ENCODE measurements at regions not wholly inside any gene's neighbourhood (a gene's known extent, or its start where the extent isn't known, plus 50 kb on each side); places are given as distances from the start of the nearest gene placed in this dataset.

DNA sequence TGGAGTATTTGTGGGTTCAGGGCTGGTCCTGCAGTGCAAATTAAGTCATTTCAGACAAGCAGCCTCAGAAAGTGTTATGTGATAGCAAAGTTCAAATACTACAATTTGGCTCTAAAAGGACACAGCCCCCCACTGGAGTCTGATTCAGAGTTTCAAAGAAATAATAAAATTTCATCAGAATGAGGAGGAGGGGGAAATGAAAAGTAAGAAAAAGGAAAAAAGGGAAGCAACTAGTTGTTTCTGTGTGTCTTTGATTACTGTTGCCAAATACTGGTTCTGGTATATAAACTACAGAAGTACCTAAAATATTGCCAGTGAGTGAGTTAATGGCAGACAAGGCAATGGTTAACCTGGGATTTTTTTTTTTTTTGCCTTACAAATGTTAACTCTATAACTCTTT, 773.9 kb downstream of the BCL11A start (continued):
- TF ChIP-seq NR2C1 (IDR thresholded peaks at IDR 0.05): no peak
- TF ChIP-seq BHLHE40 (IDR thresholded peaks at IDR 0.05; ENCODE audit: borderline replicate concordance in 1 of 2, low read depth in 2 of 2, low read length in 1 of 2): no peak

DNA sequence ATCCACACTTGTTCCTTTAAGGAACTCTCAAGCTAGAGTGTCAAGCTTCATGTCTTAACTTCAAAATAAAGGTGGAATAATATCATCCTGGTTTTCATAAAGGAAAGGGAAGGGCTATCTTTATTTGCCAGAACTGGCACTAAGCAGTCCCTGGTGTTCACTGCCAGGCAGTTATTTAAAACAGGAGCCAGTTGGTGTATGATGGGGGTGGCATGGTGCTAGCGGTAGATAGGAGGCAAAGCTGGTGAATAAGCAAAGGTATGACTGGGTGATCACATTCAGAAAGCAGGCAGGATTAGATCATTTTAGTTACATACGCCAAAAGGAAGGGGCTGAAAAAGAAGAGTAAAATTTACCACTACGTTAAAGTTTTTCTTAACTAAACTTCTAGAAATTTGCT, 776.3 kb downstream of the BCL11A start:
- H3K9me3 ChIP-seq (replicated peaks; ENCODE audit: control insufficient read depth, insufficient read depth, low read length): no peaks in the 10 kb centered on the region
- ATAC-seq (no peak), DNase-seq (ENCODE audit: low read depth, low spot score) (no peak), FAIRE-seq (no peak)
- H3K27ac ChIP-seq (ENCODE audit: control insufficient read depth, insufficient read depth): no peak overlapping the region
- H3K4me2 ChIP-seq (ENCODE audit: control insufficient read depth, insufficient read depth): no peak overlapping the region
- TF ChIP-seq, protein P1, sequence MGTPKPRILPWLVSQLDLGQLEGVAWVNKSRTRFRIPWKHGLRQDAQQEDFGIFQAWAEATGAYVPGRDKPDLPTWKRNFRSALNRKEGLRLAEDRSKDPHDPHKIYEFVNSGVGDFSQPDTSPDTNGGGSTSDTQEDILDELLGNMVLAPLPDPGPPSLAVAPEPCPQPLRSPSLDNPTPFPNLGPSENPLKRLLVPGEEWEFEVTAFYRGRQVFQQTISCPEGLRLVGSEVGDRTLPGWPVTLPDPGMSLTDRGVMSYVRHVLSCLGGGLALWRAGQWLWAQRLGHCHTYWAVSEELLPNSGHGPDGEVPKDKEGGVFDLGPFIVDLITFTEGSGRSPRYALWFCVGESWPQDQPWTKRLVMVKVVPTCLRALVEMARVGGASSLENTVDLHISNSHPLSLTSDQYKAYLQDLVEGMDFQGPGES (IDR thresholded peaks at IDR 0.05): no peak
- TF ChIP-seq SMC3 (IDR thresholded peaks at IDR 0.05; ENCODE audit: borderline replicate concordance, low read length) (no peak), RB1 (IDR thresholded peaks at IDR 0.05; ENCODE audit: borderline replicate concordance) (no peak), JUNB (IDR thresholded peaks at IDR 0.05) (no peak), ZNF217 (IDR thresholded peaks at IDR 0.05) (no peak), YBX1 (IDR thresholded peaks at IDR 0.05) (no peak), RAD51 (IDR thresholded peaks at IDR 0.05) (no peak), CBX3 (IDR thresholded peaks at IDR 0.05; ENCODE audit: borderline replicate concordance, low read depth) (no peak), MTA3 (IDR thresholded peaks at IDR 0.05; ENCODE audit: borderline replicate concordance, low read length) (no peak)
- TF ChIP-seq, protein P2, sequence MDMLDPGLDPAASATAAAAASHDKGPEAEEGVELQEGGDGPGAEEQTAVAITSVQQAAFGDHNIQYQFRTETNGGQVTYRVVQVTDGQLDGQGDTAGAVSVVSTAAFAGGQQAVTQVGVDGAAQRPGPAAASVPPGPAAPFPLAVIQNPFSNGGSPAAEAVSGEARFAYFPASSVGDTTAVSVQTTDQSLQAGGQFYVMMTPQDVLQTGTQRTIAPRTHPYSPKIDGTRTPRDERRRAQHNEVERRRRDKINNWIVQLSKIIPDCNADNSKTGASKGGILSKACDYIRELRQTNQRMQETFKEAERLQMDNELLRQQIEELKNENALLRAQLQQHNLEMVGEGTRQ (IDR thresholded peaks at IDR 0.05; ENCODE audit: borderline replicate concordance, low read depth, low read length): no peak
- ChIA-PET SMC1A (ENCODE audit: uncharacterized antibody, unreplicated experiment) (interaction anchor here (0.6 kb wide), 1 partner anchor 338 kb away, joined by 3 read pairs; no protein-coding TSS in a partner anchor), RAD21 (ENCODE audit: unreplicated experiment) (no interaction called here), POLR2A (interaction anchor here (0.6 kb wide), 1 partner anchor 71 kb away, joined by 3 read pairs; no protein-coding TSS in a partner anchor), CTCF (no interaction called here)
- intact Hi-C loops (cut with micrococcal nuclease; ENCODE audit: unreplicated experiment) (no loop called here), in situ Hi-C loops (cut with MboI) (no loop called here)
- H3K4me3 ChIP-seq: no peak overlapping the region
- no peak overlapping the region for H3K9ac ChIP-seq (ENCODE audit: control insufficient read depth, insufficient read depth, low read length)
- no peak overlapping the region for H2AFZ ChIP-seq (ENCODE audit: control insufficient read depth, low read depth, low read length)
- WGBS (ENCODE audit: insufficient coverage, insufficient replicate concordance, low lambda C conversion rate, missing lambda C conversion rate): 55% methylated on average over 3 of the region's 3 CpGs
- no peaks in the 10 kb centered on the region for H4K20me1 ChIP-seq (ENCODE audit: control insufficient read depth, insufficient read depth)
- no peaks in the 10 kb centered on the region for H3K36me3 ChIP-seq (ENCODE audit: control insufficient read depth in 2 of 2, insufficient read depth in 2 of 2, low read length in 1 of 2)
- H3K4me1 ChIP-seq (ENCODE audit: control insufficient read depth, insufficient read depth, low read length): no peaks in the 10 kb centered on the region
- no TSS peak for BruUV-seq (replicated peaks)
- no peaks in the 10 kb centered on the region for H3K79me2 ChIP-seq (ENCODE audit: control insufficient read depth, insufficient read depth, low read length)
- no peaks in the 10 kb centered on the region for H3K27me3 ChIP-seq (replicated peaks in 1 of 2; ENCODE audit: control insufficient read depth in 2 of 2, insufficient read depth in 2 of 2, low read length in 1 of 2)

All from GM12878 (cell line).